OCI-LY3 (cell line): ENCODE measurements at regions not wholly inside any gene's neighbourhood (a gene's known extent, or its start where the extent isn't known, plus 50 kb on each side); places are given as distances from the start of the nearest gene placed in this dataset.

ENCODE experiments used
- H2AFZ ChIP-seq: fragments of 200-600, 300-600 bp; shearing (Covaris generic); 2 replicates; pipeline ENCODE4 v1.6.0; 2014; ENCODE audit warnings: antibody characterized with exemption, low read depth, low read length
- H3K27ac ChIP-seq: fragments of 200-600, 300-600 bp; sonication (generic); 2 replicates; pipeline ENCODE4 v1.5.1; 2014; ENCODE audit warnings: mild to moderate bottlenecking, low read length, moderate library complexity, mixed read lengths
- H3K27me3 ChIP-seq: fragments of 200-600, 300-600 bp; sonication (generic); 2 replicates; pipeline ENCODE4 v1.6.1; 2014; ENCODE audit warnings: low read depth, low read length, mixed read lengths
- H3K36me3 ChIP-seq: fragments of 200-600, 300-600 bp; sonication (generic); replicated peaks from 2 replicates; pipeline ENCODE3; 2014; ENCODE audit warnings: low read depth, low read length, mixed read lengths
- H3K4me1 ChIP-seq: fragments of 300-600, 200-600 bp; sonication (generic); 2 replicates; pipeline ENCODE4 v1.6.1; 2014; ENCODE audit warnings: low read length, mixed read lengths
- H3K4me2 ChIP-seq: fragments of 200-600, 300-600 bp; sonication (generic); 2 replicates; pipeline ENCODE4 v1.6.1; 2014; ENCODE audit warnings: low read length, mixed read lengths
- H3K4me3 ChIP-seq: fragments of 300-600, 200-600 bp; sonication (generic); 2 replicates; pipeline ENCODE4 v1.5.1; 2014; ENCODE audit warnings: antibody characterized with exemption, mild to moderate bottlenecking, low read length, moderate library complexity
- H3K79me2 ChIP-seq: fragments of 300-600, 200-600 bp; shearing (Covaris generic); 2 replicates; pipeline ENCODE4 v1.6.1; 2014; ENCODE audit warnings: mild to moderate bottlenecking, low read length, mixed read lengths
- H3K9ac ChIP-seq: fragments of 300-600, 200-600 bp; shearing (Covaris generic); 2 replicates; pipeline ENCODE4 v1.6.0; 2014; ENCODE audit warnings: mild to moderate bottlenecking, low read length, moderate library complexity
- H3K9me3 ChIP-seq: fragments of 200-600, 300-600 bp; shearing (Covaris generic); 2 replicates; pipeline ENCODE4 v1.6.1; 2014; ENCODE audit warnings: low read length, mixed read lengths; ENCODE audit not compliant: insufficient read depth
- H4K20me1 ChIP-seq: fragments of 200-600, 300-600 bp; sonication (generic); 2 replicates; pipeline ENCODE4 v1.6.1; 2016; ENCODE audit warnings: low read length, mixed read lengths; ENCODE audit not compliant: insufficient read depth
- EZH2phosphoT487 ChIP-seq: fragments of 200-600 bp; shearing (Covaris generic); IDR thresholded peaks from 2 replicates; pipeline ENCODE4 v1.6.1; 2018; ENCODE audit warnings: antibody characterized with exemption, mixed run types, low read depth
- TF ChIP-seq, protein P1 (sequence below): fragments of 200-600, 300-600 bp; sonication (generic); IDR thresholded peaks from 2 replicates; pipeline ENCODE4 v1.5.1; 2014; ENCODE audit warnings: antibody characterized with exemption, low read length, low read depth

DNA sequence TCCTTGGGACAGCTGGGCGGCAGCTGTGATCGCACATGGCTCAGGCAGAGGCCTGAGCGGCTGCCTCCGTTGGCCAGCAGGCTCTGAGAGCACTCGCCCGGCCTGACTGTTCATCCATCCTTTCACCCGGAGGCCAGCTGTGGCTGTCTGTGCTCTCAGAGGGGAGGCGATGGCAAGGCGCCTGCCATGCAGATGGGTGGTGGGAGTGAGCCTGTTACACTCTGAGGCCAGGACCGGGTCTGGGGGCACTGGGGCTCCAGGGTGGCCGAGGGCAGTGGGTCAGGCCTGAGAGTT is 292.3 kb downstream of the TMEM121 start:
- TF ChIP-seq, protein P1, sequence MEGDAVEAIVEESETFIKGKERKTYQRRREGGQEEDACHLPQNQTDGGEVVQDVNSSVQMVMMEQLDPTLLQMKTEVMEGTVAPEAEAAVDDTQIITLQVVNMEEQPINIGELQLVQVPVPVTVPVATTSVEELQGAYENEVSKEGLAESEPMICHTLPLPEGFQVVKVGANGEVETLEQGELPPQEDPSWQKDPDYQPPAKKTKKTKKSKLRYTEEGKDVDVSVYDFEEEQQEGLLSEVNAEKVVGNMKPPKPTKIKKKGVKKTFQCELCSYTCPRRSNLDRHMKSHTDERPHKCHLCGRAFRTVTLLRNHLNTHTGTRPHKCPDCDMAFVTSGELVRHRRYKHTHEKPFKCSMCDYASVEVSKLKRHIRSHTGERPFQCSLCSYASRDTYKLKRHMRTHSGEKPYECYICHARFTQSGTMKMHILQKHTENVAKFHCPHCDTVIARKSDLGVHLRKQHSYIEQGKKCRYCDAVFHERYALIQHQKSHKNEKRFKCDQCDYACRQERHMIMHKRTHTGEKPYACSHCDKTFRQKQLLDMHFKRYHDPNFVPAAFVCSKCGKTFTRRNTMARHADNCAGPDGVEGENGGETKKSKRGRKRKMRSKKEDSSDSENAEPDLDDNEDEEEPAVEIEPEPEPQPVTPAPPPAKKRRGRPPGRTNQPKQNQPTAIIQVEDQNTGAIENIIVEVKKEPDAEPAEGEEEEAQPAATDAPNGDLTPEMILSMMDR = no peak
- TF ChIP-seq EZH2phosphoT487 = no peak
- Histone ChIP-seq H3K4me3 (peak overlapping the region; percentile 57), H3K27ac (peak overlapping the region; percentile 99), H3K4me1 (peaks cover 52% of the 10 kb centered on the region), H3K36me3 (peaks cover 3% of the 10 kb centered on the region), H3K79me2 (peaks cover 31% of the 10 kb centered on the region), H4K20me1 (no peaks in the 10 kb centered on the region), H3K4me2 (peak overlapping the region; percentile 90), H3K27me3 (no peaks in the 10 kb centered on the region), H2AFZ (no peak overlapping the region), H3K9ac (peak overlapping the region; percentile 91), H3K9me3 (peaks cover 4% of the 10 kb centered on the region; the same call in 1 of the 2 replicates)

DNA sequence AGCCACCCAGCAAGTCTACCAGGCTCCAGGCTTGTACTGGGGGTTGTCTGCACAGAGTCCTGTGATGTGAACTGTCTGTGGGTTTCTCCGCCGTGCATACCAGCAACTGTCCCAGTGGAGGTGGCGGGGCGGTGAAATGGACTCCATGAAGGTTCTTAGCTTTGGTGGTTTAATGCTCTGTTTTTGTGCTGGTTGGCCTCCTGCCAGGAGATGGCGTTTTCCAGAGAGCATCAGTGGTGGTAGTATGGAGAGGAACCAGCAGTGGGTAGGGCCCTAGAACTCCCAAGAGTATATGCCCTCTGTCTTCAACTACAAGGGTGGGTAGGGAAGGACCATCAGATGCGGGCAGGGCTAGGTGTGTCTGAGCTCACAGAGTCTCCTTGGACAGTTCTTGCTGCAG is 303.8 kb downstream of the TMEM121 start:
- no peaks in the 10 kb centered on the region for H4K20me1 ChIP-seq
- no peaks in the 10 kb centered on the region for H3K36me3 ChIP-seq
- no peaks in the 10 kb centered on the region for H3K9me3 ChIP-seq
- H2AFZ ChIP-seq = no peak overlapping the region
- no peak overlapping the region for H3K4me3 ChIP-seq
- TF ChIP-seq, protein P1 = no peak
- no peak for TF ChIP-seq EZH2phosphoT487
- H3K4me1 ChIP-seq = no peaks in the 10 kb centered on the region
- no peak overlapping the region for H3K27ac ChIP-seq
- no peak overlapping the region for H3K9ac ChIP-seq
- H3K4me2 ChIP-seq = no peak overlapping the region
- H3K27me3 ChIP-seq = no peaks in the 10 kb centered on the region
- no peaks in the 10 kb centered on the region for H3K79me2 ChIP-seq

DNA sequence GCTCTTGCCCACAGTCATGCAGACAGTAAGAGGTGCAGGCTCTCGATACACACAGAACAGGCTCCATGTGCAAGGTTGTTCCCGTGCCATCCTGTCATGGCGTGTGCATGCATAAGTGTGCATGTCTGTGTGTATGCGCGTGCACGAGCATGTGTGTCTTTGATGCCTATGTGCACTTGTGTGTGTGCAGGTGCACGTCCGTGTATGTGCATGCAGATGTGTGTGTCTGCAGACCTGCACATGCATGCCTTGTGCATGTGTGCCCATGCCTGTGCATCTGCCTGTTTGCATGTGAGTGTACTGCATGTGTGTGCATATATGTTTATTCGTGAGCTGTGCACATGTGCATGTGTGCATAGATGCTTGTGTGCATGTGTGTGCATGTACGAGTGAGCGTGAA is 309.8 kb downstream of the TMEM121 start:
- Histone ChIP-seq H3K9me3 (no peaks in the 10 kb centered on the region), H3K27ac (no peak overlapping the region), H3K4me2 (no peak overlapping the region), H3K9ac (no peak overlapping the region), H3K79me2 (no peaks in the 10 kb centered on the region), H3K36me3 (no peaks in the 10 kb centered on the region), H2AFZ (no peak overlapping the region), H4K20me1 (no peaks in the 10 kb centered on the region), H3K4me1 (no peaks in the 10 kb centered on the region), H3K27me3 (no peaks in the 10 kb centered on the region), H3K4me3 (no peak overlapping the region)
- no peak for TF ChIP-seq EZH2phosphoT487
- TF ChIP-seq, protein P1 = no peak

DNA sequence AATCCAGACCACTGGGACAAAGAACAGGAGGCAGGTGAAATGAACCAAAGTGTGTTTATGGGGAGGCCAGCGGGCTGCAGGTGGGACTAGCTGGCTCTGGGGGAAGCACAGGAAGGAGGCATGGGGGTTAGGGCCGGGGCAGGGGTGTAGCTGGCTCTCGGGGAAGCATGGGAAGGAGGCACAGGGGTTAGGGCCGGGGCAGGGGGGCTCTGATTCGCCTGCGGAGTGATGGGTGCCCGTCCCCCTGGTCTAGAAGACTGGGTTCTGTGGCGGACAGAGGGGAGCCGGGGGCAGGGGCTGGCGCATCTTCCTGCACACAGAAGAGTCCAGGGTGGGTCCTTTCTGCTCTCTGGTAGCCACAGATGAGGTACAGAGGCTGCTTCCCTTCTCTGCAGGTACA is 310.3 kb downstream of the TMEM121 start:
- no peaks in the 10 kb centered on the region for H3K9me3 ChIP-seq
- no peaks in the 10 kb centered on the region for H3K27me3 ChIP-seq

More for the DNA sequence above, 310.3 kb downstream of the TMEM121 start:
- Histone ChIP-seq H3K36me3 (no peaks in the 10 kb centered on the region), H3K4me3 (no peak overlapping the region), H3K9ac (no peak overlapping the region), H4K20me1 (no peaks in the 10 kb centered on the region), H2AFZ (no peak overlapping the region), H3K27ac (no peak overlapping the region), H3K79me2 (no peaks in the 10 kb centered on the region), H3K4me1 (no peaks in the 10 kb centered on the region), H3K4me2 (no peak overlapping the region)
- TF ChIP-seq EZH2phosphoT487 = no peak
- TF ChIP-seq, protein P1 = no peak
